GM12875 (cell line): ENCODE measurements at regions not wholly inside any gene's neighbourhood (a gene's known extent, or its start where the extent isn't known, plus 50 kb on each side); places are given as distances from the start of the nearest gene placed in this dataset.

Source experiments
- H3K4me3 ChIP-seq: one replicate; pipeline ENCODE4 v1.5.1; 2011; ENCODE audit warnings: low read depth, low read length, control low read depth
- CTCF ChIP-seq: IDR thresholded peaks from 2 replicates; pipeline ENCODE4 v1.5.1; 2011; ENCODE audit warnings: low read depth, mild to moderate bottlenecking, control low read depth, inconsistent platforms, low read length, moderate library complexity, borderline replicate concordance; ENCODE audit not compliant: insufficient read depth

- no peak for TF ChIP-seq CTCF
- no peak overlapping the region for H3K4me3 ChIP-seq
These were observed 402.6 kb downstream of the EIPR1 start for GRCh38 chr2:2974982-2975381.

- H3K4me3 ChIP-seq, result no peak overlapping the region
- no peak for TF ChIP-seq CTCF
These were observed 417.0 kb downstream of the EIPR1 start for GRCh38 chr2:2960441-2961133.

GRCh38 chr2:2950403-2950952 lies 427.1 kb downstream of the EIPR1 start:
- H3K4me3 ChIP-seq, result no peak overlapping the region
- TF ChIP-seq CTCF, result no peak

GRCh38 chr2:2947406-2947805 lies 430.2 kb downstream of the EIPR1 start:
- no peak overlapping the region for H3K4me3 ChIP-seq
- TF ChIP-seq CTCF, result no peak

- TF ChIP-seq CTCF, result no peak
- H3K4me3 ChIP-seq, result no peak overlapping the region
These were observed 434.7 kb downstream of the EIPR1 start for GRCh38 chr2:2942906-2943305.

- H3K4me3 ChIP-seq, result no peak overlapping the region
- no peak for TF ChIP-seq CTCF
These were observed 435.4 kb downstream of the EIPR1 start for GRCh38 chr2:2942225-2942624.

GRCh38 chr2:2941205-2941604 lies 436.4 kb downstream of the EIPR1 start:
- no peak for TF ChIP-seq CTCF
- no peak overlapping the region for H3K4me3 ChIP-seq
